ENCODE measurements at regions not wholly inside any gene's neighbourhood (a gene's known extent, or its start where the extent isn't known, plus 50 kb on each side); places are given as distances from the start of the nearest gene placed in this dataset.

DNA sequence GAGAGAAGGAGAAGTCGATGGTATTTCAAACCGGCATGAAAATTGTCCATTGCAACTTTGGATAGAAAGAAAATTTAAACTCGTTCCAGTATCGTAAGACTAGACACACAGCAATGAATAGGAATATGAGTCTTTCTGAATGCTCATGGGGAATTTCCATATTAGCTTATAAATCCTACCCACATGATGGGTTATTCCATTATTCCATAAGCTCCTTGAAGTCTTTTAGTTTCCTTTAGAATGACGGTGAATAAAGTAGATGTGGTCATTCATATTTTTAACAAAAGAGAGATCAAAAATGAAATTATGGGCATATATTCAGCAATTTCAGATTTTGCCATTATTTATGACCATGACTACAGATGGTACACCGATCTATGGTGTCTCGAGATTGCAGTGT is 163.4 kb upstream of the HMGA2 start:
- Histone ChIP-seq H2AFZ (no peak overlapping the region), H3K79me2 (no peaks in the 10 kb centered on the region), H3K36me3 (replicated peaks; ENCODE audit: insufficient read depth, low read depth) (no peaks in the 10 kb centered on the region), H3K4me3 (no peak overlapping the region), H3K9me2 (replicated peaks; ENCODE audit: insufficient read depth) (no peaks in the 10 kb centered on the region), H3K4me2 (no peak overlapping the region), H3K27ac (no peak overlapping the region), H3K9me3 (ENCODE audit: low read depth) (no peaks in the 10 kb centered on the region), H3K4me1 (ENCODE audit: insufficient read depth) (no peaks in the 10 kb centered on the region), H4K20me1 (ENCODE audit: insufficient read depth, poor library complexity, severe bottlenecking) (no peaks in the 10 kb centered on the region), H3K27me3 (no peaks in the 10 kb centered on the region)
- WGBS (ENCODE audit: low lambda C conversion rate, missing lambda C conversion rate): 96% methylated on average over 7 of the region's 7 CpGs
- TF ChIP-seq EZH2 (IDR thresholded peaks at IDR 0.05; ENCODE audit: borderline replicate concordance) (no peak), EZH2phosphoT487 (IDR thresholded peaks at IDR 0.05; ENCODE audit: low read depth, severe bottlenecking, unreplicated experiment) (no peak)
- TF ChIP-seq, protein P1, sequence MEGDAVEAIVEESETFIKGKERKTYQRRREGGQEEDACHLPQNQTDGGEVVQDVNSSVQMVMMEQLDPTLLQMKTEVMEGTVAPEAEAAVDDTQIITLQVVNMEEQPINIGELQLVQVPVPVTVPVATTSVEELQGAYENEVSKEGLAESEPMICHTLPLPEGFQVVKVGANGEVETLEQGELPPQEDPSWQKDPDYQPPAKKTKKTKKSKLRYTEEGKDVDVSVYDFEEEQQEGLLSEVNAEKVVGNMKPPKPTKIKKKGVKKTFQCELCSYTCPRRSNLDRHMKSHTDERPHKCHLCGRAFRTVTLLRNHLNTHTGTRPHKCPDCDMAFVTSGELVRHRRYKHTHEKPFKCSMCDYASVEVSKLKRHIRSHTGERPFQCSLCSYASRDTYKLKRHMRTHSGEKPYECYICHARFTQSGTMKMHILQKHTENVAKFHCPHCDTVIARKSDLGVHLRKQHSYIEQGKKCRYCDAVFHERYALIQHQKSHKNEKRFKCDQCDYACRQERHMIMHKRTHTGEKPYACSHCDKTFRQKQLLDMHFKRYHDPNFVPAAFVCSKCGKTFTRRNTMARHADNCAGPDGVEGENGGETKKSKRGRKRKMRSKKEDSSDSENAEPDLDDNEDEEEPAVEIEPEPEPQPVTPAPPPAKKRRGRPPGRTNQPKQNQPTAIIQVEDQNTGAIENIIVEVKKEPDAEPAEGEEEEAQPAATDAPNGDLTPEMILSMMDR (IDR thresholded peaks at IDR 0.05; ENCODE audit: poor library complexity): no peak
- DNase-seq (ENCODE audit: low spot score): no peak

DNA sequence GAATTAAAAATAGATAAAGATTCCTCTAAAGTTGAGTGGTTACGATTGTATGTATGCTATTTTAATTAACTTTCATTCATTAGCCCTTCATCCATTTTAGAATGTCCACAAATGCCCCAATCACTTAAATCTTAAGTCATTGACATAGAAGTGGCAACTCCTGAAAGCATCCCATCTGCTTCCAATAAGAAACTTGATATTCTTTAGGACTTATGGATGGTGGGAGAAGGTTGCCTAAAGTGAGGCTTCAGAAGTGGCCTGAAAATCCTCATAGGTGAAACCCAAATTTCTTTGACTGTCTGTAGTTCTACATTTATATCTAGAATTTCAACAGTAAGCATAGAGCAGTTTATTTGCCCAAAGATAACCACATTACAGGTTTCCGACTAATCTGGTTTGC is 161.7 kb upstream of the HMGA2 start:
- H3K4me2 ChIP-seq: no peak overlapping the region
- H2AFZ ChIP-seq: no peak overlapping the region
- no peaks in the 10 kb centered on the region for H3K36me3 ChIP-seq (replicated peaks; ENCODE audit: insufficient read depth, low read depth)
- no peaks in the 10 kb centered on the region for H3K9me3 ChIP-seq (ENCODE audit: low read depth)
- no peak for DNase-seq (ENCODE audit: low spot score)
- no peaks in the 10 kb centered on the region for H3K9me2 ChIP-seq (replicated peaks; ENCODE audit: insufficient read depth)
- H3K4me1 ChIP-seq (ENCODE audit: insufficient read depth): no peaks in the 10 kb centered on the region
- no peaks in the 10 kb centered on the region for H3K27me3 ChIP-seq
- H3K27ac ChIP-seq: no peak overlapping the region
- no peaks in the 10 kb centered on the region for H3K79me2 ChIP-seq
- H3K4me3 ChIP-seq: no peak overlapping the region
- TF ChIP-seq, protein P1 (IDR thresholded peaks at IDR 0.05; ENCODE audit: poor library complexity): no peak
- 82% methylated on average over 2 of the region's 2 CpGs for WGBS (ENCODE audit: low lambda C conversion rate, missing lambda C conversion rate)
- H4K20me1 ChIP-seq (ENCODE audit: insufficient read depth, poor library complexity, severe bottlenecking): no peaks in the 10 kb centered on the region

DNA sequence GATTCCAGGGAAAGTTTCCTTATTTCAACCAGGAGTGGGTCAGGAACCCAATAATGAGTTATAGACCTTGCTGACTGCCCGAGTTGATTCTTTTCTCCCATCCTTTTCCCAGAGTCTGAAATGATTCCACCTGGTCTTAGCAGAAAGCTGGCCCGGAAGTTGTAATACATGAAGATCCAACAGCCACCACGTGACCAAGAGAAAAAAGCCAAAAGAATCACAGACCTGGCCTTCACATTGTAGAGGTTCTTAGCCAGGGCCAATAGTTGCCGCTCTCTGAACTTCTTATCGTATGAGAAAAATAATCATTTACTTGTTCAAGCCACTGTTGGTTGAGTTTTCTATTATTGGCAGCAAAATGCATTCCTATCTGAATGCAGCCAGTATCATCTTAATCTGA is 161.2 kb upstream of the HMGA2 start:
- no peak overlapping the region for H3K4me3 ChIP-seq
- H3K27me3 ChIP-seq: no peaks in the 10 kb centered on the region
- no peak overlapping the region for H3K4me2 ChIP-seq
- 90% methylated on average over 5 of the region's 5 CpGs for whole genome bisulfite sequencing (ENCODE audit: low lambda C conversion rate, missing lambda C conversion rate)
- H3K9me3 ChIP-seq (ENCODE audit: low read depth): no peaks in the 10 kb centered on the region
- no peaks in the 10 kb centered on the region for H3K36me3 ChIP-seq (replicated peaks; ENCODE audit: insufficient read depth, low read depth)
- H2AFZ ChIP-seq: no peak overlapping the region
- no peaks in the 10 kb centered on the region for H3K79me2 ChIP-seq
- TF ChIP-seq EZH2 (IDR thresholded peaks at IDR 0.05; ENCODE audit: borderline replicate concordance): no peak
- TF ChIP-seq EZH2phosphoT487 (IDR thresholded peaks at IDR 0.05; ENCODE audit: low read depth, severe bottlenecking, unreplicated experiment): no peak
- no peaks in the 10 kb centered on the region for H3K9me2 ChIP-seq (replicated peaks; ENCODE audit: insufficient read depth)
- no peaks in the 10 kb centered on the region for H3K4me1 ChIP-seq (ENCODE audit: insufficient read depth)
- H3K27ac ChIP-seq: no peak overlapping the region
- no peak for DNase-seq (ENCODE audit: low spot score)
- no peaks in the 10 kb centered on the region for H4K20me1 ChIP-seq (ENCODE audit: insufficient read depth, poor library complexity, severe bottlenecking)

DNA sequence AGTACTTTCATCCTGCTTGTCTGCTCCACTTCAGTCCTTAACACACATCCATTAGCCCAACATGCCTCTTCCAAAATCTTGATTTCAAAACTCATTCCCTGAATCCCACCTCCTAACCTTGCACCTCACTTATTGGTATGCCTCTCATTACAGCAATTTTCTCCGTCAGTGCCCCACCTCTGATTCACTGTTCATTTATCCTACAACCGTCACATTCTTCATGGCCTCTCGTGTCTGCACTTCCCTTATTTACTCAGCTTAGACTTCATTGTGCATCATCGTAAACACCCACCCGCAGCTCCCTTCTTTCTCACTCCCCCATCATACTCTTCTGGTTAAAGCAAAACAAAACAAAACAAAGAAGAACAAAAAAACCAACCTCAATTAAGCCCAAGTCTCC is 160.6 kb upstream of the HMGA2 start:
- H3K4me2 ChIP-seq: no peak overlapping the region
- H2AFZ ChIP-seq: no peak overlapping the region
- no peak overlapping the region for H3K27ac ChIP-seq
- H3K79me2 ChIP-seq: no peaks in the 10 kb centered on the region
- no peak for DNase-seq (ENCODE audit: low spot score)
- no peaks in the 10 kb centered on the region for H3K9me3 ChIP-seq (ENCODE audit: low read depth)
- no peaks in the 10 kb centered on the region for H3K9me2 ChIP-seq (replicated peaks; ENCODE audit: insufficient read depth)
- TF ChIP-seq EZH2phosphoT487 (IDR thresholded peaks at IDR 0.05; ENCODE audit: low read depth, severe bottlenecking, unreplicated experiment) (no peak), EZH2 (IDR thresholded peaks at IDR 0.05; ENCODE audit: borderline replicate concordance) (no peak)
- TF ChIP-seq, protein P1 (IDR thresholded peaks at IDR 0.05; ENCODE audit: poor library complexity): no peak
- 82% methylated on average over 5 of the region's 5 CpGs for WGBS (ENCODE audit: low lambda C conversion rate, missing lambda C conversion rate)
- no peaks in the 10 kb centered on the region for H4K20me1 ChIP-seq (ENCODE audit: insufficient read depth, poor library complexity, severe bottlenecking)
- H3K36me3 ChIP-seq (replicated peaks; ENCODE audit: insufficient read depth, low read depth): no peaks in the 10 kb centered on the region
- H3K4me3 ChIP-seq: no peak overlapping the region
- H3K27me3 ChIP-seq: no peaks in the 10 kb centered on the region
- no peaks in the 10 kb centered on the region for H3K4me1 ChIP-seq (ENCODE audit: insufficient read depth)

Measured in hepatocyte (in vitro differentiated cells).